ENCODE measurements at regions not wholly inside any gene's neighbourhood (a gene's known extent, or its start where the extent isn't known, plus 50 kb on each side); places are given as distances from the start of the nearest gene placed in this dataset.
"Not testable (repeated sequence)": the region's sequence is repeated elsewhere in the genome, so short reads cannot be mapped to it uniquely, and the experiment has no call there.

DNA sequence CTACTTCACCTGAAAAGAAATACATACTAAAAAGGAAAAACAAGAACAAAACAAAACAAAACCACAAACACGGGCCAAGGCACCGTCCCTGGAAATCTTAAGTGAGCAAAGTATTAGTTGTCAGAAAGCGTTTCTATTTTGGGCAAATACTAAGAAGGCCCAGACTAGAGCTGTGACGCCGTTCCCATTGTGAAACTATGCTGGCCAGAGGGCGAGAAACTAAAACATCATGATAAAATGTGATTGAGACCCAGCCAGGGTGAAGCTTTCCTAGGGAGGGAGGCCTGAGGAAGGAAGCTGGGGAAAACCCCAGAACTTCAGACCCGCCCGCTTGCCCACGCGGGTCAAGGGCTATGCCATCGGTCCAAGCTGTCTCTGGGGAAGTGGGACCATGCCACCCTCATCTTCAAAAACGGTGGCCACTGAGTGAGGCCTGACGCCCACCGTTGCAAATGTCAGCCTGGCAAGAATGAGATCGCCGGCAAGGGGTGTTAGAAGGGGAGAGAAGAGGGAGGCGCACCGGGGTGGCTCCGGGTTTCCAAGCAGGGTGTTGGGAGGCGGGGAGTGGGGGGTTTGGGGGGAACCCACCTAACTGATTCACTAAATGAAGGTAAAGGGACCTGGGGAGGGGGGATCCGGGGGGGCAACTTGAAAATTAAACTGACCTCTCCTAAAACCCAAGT is 1950.9 kb upstream of the DEFB115 start:
- WGBS, 2 donors, result 26 to 47% methylated on average over 21 of the region's 21 CpGs
- no peak overlapping the region for H3K27ac ChIP-seq
- TF ChIP-seq CTCF (IDR thresholded peaks at IDR 0.05), result no peak
- no peak for TF ChIP-seq POLR2A (IDR thresholded peaks at IDR 0.05)

GRCh38 chr20:29307484-29307883 is 1950.0 kb upstream of the DEFB115 start:
- 73 to 74% methylated on average over 12 of the region's 17 CpGs for WGBS, 2 donors
- H3K27ac ChIP-seq; intact Hi-C loops (cut with DNase I); ATAC-seq; H3K4me1 ChIP-seq; H3K27me3 ChIP-seq; DNase-seq; H3K9me3 ChIP-seq; H3K4me3 ChIP-seq; H3K36me3 ChIP-seq (replicated peaks in 1 of 2; ENCODE audit: insufficient read depth in 1 of 2, low read depth in 2 of 2): not testable (repeated sequence)

More for the DNA sequence above, 1950.9 kb upstream of the DEFB115 start:
- Histone ChIP-seq H3K4me1 (no peaks in the 10 kb centered on the region), H3K9me3 (no peaks in the 10 kb centered on the region), H3K4me3 (no peak overlapping the region), H3K27me3 (no peaks in the 10 kb centered on the region), H3K36me3 (replicated peaks in 1 of 2; ENCODE audit: insufficient read depth in 1 of 2, low read depth in 2 of 2) (no peaks in the 10 kb centered on the region)
- intact Hi-C loops (cut with DNase I), result no loop called here
- DNase-seq (no peak), ATAC-seq (no peak)

- intact Hi-C loops (cut with DNase I); H3K4me1 ChIP-seq; H3K36me3 ChIP-seq (replicated peaks in 1 of 2; ENCODE audit: insufficient read depth in 1 of 2, low read depth in 2 of 2); H3K9me3 ChIP-seq; H3K27me3 ChIP-seq; H3K27ac ChIP-seq; ATAC-seq; H3K4me3 ChIP-seq; DNase-seq: not testable (repeated sequence)
These were observed 1948.5 kb upstream of the DEFB115 start for GRCh38 chr20:29308956-29309355.

DNA sequence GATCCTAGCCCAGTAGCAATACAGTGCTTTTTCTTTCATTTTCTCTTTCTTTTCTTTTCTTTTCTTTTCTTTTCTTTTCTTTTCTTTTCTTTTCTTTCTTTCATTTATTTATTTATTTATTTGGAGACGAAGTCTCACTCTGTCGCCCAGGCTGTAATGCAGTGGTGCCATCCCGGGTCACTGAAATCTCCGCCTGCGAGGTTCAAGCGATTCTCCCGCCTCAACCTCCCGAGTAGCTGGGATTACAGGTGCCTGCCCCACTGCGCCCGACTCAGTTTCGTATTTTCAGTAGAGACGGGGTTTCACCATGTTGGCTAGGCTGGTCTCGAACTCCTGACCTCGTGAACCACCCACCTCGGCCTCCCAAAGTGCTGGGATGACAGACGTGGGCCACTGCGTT is 1948.0 kb upstream of the DEFB115 start:
- H3K9me3 ChIP-seq; H3K4me3 ChIP-seq; H3K27ac ChIP-seq; intact Hi-C loops (cut with DNase I); ATAC-seq; DNase-seq; H3K36me3 ChIP-seq (replicated peaks in 1 of 2; ENCODE audit: insufficient read depth in 1 of 2, low read depth in 2 of 2); H3K4me1 ChIP-seq; H3K27me3 ChIP-seq: not testable (repeated sequence)
- WGBS, 2 donors, result 69 to 70% methylated on average over 17 of the region's 17 CpGs

DNA sequence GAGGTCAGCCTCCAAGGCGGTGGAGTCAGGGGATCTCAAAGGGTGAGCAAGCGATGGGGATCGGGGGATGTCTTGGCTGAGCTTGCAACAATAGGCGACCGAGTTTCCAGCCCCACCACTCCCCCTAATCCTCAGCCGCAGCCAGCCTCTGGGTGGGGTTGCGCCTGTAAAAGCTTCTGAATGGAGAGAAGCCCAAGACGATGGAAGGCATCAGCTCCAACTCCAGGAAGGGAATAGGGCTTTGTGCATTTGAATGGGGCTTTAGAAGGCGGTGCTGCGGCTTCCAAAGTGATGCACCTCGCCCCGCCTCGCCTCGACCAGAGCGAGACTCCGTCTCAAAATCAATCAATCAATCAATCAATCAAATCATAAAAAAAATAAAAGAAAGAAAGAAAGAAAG is 1946.4 kb upstream of the DEFB115 start:
- H3K36me3 ChIP-seq (replicated peaks in 1 of 2; ENCODE audit: insufficient read depth in 1 of 2, low read depth in 2 of 2); H3K9me3 ChIP-seq; H3K27ac ChIP-seq; DNase-seq; H3K4me3 ChIP-seq; ATAC-seq; intact Hi-C loops (cut with DNase I); H3K4me1 ChIP-seq; H3K27me3 ChIP-seq: not testable (repeated sequence)
- WGBS, 2 donors, result 33 to 65% methylated on average over 16 of the region's 16 CpGs

DNA sequence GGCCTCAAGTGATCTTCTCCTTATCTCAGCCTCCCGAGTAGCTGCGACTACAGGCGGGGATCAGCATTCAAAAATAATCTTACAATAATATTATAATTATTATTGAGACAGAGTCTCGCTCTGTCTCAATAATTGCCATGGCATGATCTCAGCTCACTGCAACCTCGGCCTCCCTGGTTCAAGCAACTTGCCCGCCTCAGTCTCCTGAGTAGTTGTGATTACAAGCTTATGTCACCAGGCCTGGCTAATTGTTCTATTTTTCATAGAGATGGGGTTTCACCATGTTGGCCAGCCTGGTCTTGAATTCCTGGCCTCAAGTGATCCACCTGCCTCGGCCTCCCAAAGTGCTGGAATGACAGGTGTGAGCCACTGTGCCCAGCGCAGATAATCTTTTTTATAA is 1944.8 kb upstream of the DEFB115 start:
- H3K9me3 ChIP-seq; H3K4me1 ChIP-seq; H3K27me3 ChIP-seq; intact Hi-C loops (cut with DNase I); H3K27ac ChIP-seq; DNase-seq; H3K36me3 ChIP-seq (replicated peaks in 1 of 2; ENCODE audit: insufficient read depth in 1 of 2, low read depth in 2 of 2); ATAC-seq; H3K4me3 ChIP-seq: not testable (repeated sequence)
- WGBS, 2 donors, result 53 to 54% methylated on average over 8 of the region's 8 CpGs

DNA sequence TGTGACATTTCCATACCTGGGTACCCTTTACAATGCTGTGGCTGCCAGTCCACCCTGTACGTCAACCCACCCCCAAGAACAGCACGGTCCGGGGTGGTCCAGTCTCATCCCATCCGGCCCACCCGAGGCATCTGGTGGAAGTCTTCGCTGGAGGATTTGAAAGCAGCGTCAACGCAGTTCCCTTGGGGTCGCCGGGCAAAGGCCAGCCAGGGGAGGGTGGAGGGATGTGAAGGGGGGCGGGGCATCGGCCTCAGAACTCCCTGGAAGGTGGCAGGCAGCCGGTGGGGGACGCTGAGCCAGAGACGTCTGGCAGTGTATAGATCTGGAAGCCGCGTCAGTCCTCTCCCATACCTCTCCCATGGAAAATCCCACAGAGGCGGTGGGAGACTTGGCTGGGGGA is 1944.0 kb upstream of the DEFB115 start:
- TF ChIP-seq CTCF (IDR thresholded peaks at IDR 0.05) (no peak), POLR2A (IDR thresholded peaks at IDR 0.05) (no peak)
- no peaks in the 10 kb centered on the region for H3K4me1 ChIP-seq
- ATAC-seq, result no peak
- no peak overlapping the region for H3K27ac ChIP-seq
- H3K36me3 ChIP-seq (replicated peaks in 1 of 2; ENCODE audit: insufficient read depth in 1 of 2, low read depth in 2 of 2), result no peaks in the 10 kb centered on the region
- intact Hi-C loops (cut with DNase I), result no loop called here
- no peaks in the 10 kb centered on the region for H3K9me3 ChIP-seq
- DNase-seq, result no peak
- no peak overlapping the region for H3K4me3 ChIP-seq
- WGBS, 2 donors, result 58 to 69% methylated on average over 17 to 18 of the region's 18 CpGs
- H3K27me3 ChIP-seq, result no peaks in the 10 kb centered on the region
